GM10266 (cell line): ENCODE measurements at regions not wholly inside any gene's neighbourhood (a gene's known extent, or its start where the extent isn't known, plus 50 kb on each side); places are given as distances from the start of the nearest gene placed in this dataset.

Experiments used
- DNase-seq: peaks from one replicate; pipeline ENCODE4 v3.0.0; 2012; ENCODE audit errors: extremely low spot score
- CTCF ChIP-seq: IDR thresholded peaks from 2 replicates; pipeline ENCODE4 v1.5.1; 2012; ENCODE audit warnings: mild to moderate bottlenecking, low read depth; ENCODE audit not compliant: control insufficient read depth, insufficient read depth; ENCODE audit errors: missing control alignments

DNA sequence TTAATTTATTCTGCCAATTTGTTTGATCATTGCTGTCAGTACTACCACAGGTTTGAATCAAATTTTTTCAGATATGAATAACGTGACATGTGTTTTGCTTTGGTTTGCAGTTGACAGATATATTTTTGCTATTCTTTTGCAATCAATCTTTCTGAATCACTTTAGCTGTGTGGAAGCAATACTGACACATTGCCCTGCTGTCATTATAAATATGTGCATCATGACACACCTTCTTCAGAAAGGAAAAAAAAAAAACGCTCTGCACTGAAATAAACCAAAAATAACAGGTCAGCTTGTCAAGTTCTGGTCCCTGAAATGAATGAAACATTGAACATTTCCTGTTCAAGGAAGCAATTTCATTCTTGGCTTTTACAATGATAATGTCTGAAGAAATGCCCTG, 93.8 kb upstream of the FAM13C start:
- TF ChIP-seq CTCF: no peak

GRCh38 chr10:59454171-59454919, 92.0 kb upstream of the FAM13C start:
- no peak for DNase-seq
- no peak for TF ChIP-seq CTCF

More for the DNA sequence above, 93.8 kb upstream of the FAM13C start:
- DNase-seq: no peak

- no peak for DNase-seq
- TF ChIP-seq CTCF: no peak
These were observed 86.3 kb upstream of the FAM13C start for GRCh38 chr10:59448616-59449015.

GRCh38 chr10:59435707-59436106, 73.4 kb upstream of the FAM13C start:
- no peak for TF ChIP-seq CTCF
- no peak for DNase-seq

DNA sequence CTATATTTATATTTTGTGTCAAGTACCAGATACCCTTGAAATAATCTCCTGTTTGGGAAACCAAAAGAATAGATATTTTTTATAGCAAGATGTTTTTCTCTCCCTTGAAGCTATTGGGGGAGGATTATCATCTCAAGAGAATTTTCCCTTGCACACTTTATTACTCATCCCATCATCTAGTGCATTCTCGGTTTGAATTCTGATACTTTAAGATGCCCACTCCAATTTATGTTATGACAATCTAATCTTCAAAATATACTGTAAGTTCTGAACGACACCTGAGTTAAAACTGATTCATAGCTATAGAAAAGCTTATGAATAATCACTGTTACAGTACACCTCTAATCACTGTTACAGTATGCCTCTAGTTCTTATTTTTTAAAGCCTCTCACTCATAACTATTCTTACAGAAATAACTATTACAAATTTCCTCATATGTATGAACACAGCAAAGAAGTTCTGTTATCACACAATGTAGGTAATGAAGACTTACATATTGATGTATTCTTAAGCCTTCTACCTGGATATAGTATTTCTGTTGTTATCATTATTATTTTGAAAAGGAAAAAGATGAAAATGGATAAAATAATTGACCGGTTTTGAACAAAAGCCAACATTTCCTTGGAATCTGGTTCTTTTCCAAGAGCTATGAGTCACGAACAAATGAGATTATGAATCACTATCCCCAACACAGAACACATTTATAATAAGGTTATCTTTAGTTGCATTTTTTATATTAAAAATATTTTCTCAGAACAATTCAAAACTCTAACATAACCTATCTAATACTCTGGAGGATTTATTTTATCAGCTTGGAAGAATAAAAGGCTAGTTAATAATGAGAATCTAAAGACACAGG, 72.3 kb upstream of the FAM13C start:
- DNase-seq: no peak
- TF ChIP-seq CTCF: no peak

DNA sequence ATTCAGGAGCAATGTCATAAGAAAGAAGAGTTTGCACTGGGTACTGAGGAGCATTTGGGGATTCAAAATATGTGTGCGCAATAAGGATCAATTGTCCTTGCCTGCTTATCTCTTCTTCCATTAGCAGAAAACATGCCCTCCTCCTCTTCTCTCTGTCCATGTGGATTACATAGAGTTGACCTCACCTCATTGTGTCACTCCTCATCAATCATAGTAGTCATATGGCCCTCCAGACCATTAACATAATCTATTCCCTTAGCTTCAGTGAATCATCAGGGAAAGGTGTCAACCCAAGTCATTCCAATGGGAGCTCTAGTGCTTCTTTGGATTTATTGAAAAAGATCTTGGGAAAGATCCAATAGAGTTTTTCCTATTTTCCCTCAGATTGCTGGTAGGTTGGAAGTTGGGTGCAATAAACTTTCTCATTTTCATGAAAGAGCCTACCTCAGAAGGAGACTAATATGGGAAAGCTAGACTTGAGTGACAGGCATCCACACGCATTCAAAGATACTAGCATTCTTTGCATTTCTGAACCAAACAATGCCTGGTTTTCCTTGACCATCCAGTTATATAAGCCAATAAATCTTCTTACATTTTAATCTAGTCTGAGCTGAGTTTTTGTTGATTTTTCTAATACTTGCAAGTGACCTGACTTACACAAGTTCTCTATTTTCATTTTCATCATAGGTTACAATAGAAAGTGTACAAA, 71.5 kb upstream of the FAM13C start:
- TF ChIP-seq CTCF: no peak
- DNase-seq: no peak
